ENCODE measurements at regions not wholly inside any gene's neighbourhood (a gene's known extent, or its start where the extent isn't known, plus 50 kb on each side); places are given as distances from the start of the nearest gene placed in this dataset.

- no peak for DNase-seq
Measured at GRCh38 chrX:110408949-110409588, 50.4 kb downstream of the RTL9 start.

GRCh38 chrX:110409925-110410324 is 51.3 kb downstream of the RTL9 start:
- DNase-seq: no peak

GRCh38 chrX:110410603-110411002 is 52.0 kb downstream of the RTL9 start:
- DNase-seq: no peak

GRCh38 chrX:110412971-110413726 is 54.5 kb downstream of the RTL9 start:
- peak; percentile 91 for DNase-seq

GRCh38 chrX:110413727-110414124 is 55.1 kb downstream of the RTL9 start:
- no peak for DNase-seq

GRCh38 chrX:110414273-110414672 is 55.6 kb downstream of the RTL9 start:
- no peak for DNase-seq

- no peak for DNase-seq
Measured at GRCh38 chrX:110414679-110415439, 56.2 kb downstream of the RTL9 start.

- DNase-seq: no peak
Measured at GRCh38 chrX:110415440-110416170, 57.0 kb downstream of the RTL9 start.

GRCh38 chrX:110417128-110417527 is 58.5 kb downstream of the RTL9 start:
- peak; percentile 20 for DNase-seq

- peak; percentile 95 for DNase-seq
Measured at GRCh38 chrX:110418316-110419235, 59.9 kb downstream of the RTL9 start.

- DNase-seq: no peak
Measured at GRCh38 chrX:110419512-110419911, 60.9 kb downstream of the RTL9 start.

GRCh38 chrX:110420771-110421499 is 62.3 kb downstream of the RTL9 start:
- peak; percentile 38 for DNase-seq

- no peak for DNase-seq
Measured at GRCh38 chrX:110421500-110422455, 63.1 kb downstream of the RTL9 start.

GRCh38 chrX:110425222-110426154 is 66.8 kb downstream of the RTL9 start:
- DNase-seq: no peak

GRCh38 chrX:110426155-110426504 is 67.5 kb downstream of the RTL9 start:
- DNase-seq: no peak

GRCh38 chrX:110427076-110427475 is 68.4 kb downstream of the RTL9 start:
- DNase-seq: no peak

- no peak for DNase-seq
Measured at GRCh38 chrX:110428144-110428543, 69.5 kb downstream of the RTL9 start.

- DNase-seq: no peak
Measured at GRCh38 chrX:110430293-110431076, 71.8 kb downstream of the RTL9 start.

Measured in NCI-H82 (cell line).